HG03575 (cell line): ENCODE measurements at regions not wholly inside any gene's neighbourhood (a gene's known extent, or its start where the extent isn't known, plus 50 kb on each side); places are given as distances from the start of the nearest gene placed in this dataset.

Experiments used
- ATAC-seq: cut with Tn5 transposase; IDR thresholded peaks from one replicate; pipeline ENCODE4 v1.9.1; 2021; ENCODE audit not compliant: unreplicated experiment, insufficient number of reproducible peaks, low FRiP score; ENCODE audit errors: extremely low read depth

GRCh38 chr6:139597771-139598755 lies 223.6 kb upstream of the CITED2 start:
- no peak for ATAC-seq

GRCh38 chr6:139597087-139597763 lies 222.8 kb upstream of the CITED2 start:
- no peak for ATAC-seq

- no peak for ATAC-seq
Measured at GRCh38 chr6:139595183-139595582, 220.7 kb upstream of the CITED2 start.

GRCh38 chr6:139594333-139594965 lies 220.0 kb upstream of the CITED2 start:
- no peak for ATAC-seq

GRCh38 chr6:139593081-139593480 lies 218.6 kb upstream of the CITED2 start:
- no peak for ATAC-seq

- ATAC-seq = no peak
Measured at GRCh38 chr6:139592011-139592410, 217.6 kb upstream of the CITED2 start.

GRCh38 chr6:139591075-139591865 lies 216.8 kb upstream of the CITED2 start:
- no peak for ATAC-seq

GRCh38 chr6:139590206-139590605 lies 215.8 kb upstream of the CITED2 start:
- no peak for ATAC-seq

- ATAC-seq = no peak
Measured at GRCh38 chr6:139588734-139589593, 214.5 kb upstream of the CITED2 start.

- ATAC-seq = no peak
Measured at GRCh38 chr6:139588076-139588639, 213.7 kb upstream of the CITED2 start.

- ATAC-seq = no peak
Measured at GRCh38 chr6:139587469-139587868, 213.0 kb upstream of the CITED2 start.

GRCh38 chr6:139586273-139586672 lies 211.8 kb upstream of the CITED2 start:
- no peak for ATAC-seq

- ATAC-seq = no peak
Measured at GRCh38 chr6:139584599-139584998, 210.2 kb upstream of the CITED2 start.

- ATAC-seq = no peak
Measured at GRCh38 chr6:139583420-139583819, 209.0 kb upstream of the CITED2 start.

GRCh38 chr6:139582956-139583355 lies 208.5 kb upstream of the CITED2 start:
- no peak for ATAC-seq

GRCh38 chr6:139581485-139581865 lies 207.0 kb upstream of the CITED2 start:
- ATAC-seq = no peak

GRCh38 chr6:139580592-139581484 lies 206.4 kb upstream of the CITED2 start:
- ATAC-seq = peak; percentile 92
